ENCODE measurements at regions not wholly inside any gene's neighbourhood (a gene's known extent, or its start where the extent isn't known, plus 50 kb on each side); places are given as distances from the start of the nearest gene placed in this dataset.
"Not testable (repeated sequence)": the region's sequence is repeated elsewhere in the genome, so short reads cannot be mapped to it uniquely, and the experiment has no call there.

GRCh38 chr6:71766796-71767195 lies 119.6 kb upstream of the RIMS1 start:
- no peak for TF ChIP-seq CTCF (IDR thresholded peaks at IDR 0.05; ENCODE audit: low read depth, low read length)
- Histone ChIP-seq H3K36me3 (no peaks in the 10 kb centered on the region), H3K9me3 (ENCODE audit: severe bottlenecking) (no peaks in the 10 kb centered on the region), H3K27ac (no peak overlapping the region), H3K27me3 (ENCODE audit: insufficient read depth, low read depth, severe bottlenecking) (peaks cover 6% of the 10 kb centered on the region), H3K4me3 (ENCODE audit: low read depth, low read length) (no peak overlapping the region)
- DNase-seq, result no peak

DNA sequence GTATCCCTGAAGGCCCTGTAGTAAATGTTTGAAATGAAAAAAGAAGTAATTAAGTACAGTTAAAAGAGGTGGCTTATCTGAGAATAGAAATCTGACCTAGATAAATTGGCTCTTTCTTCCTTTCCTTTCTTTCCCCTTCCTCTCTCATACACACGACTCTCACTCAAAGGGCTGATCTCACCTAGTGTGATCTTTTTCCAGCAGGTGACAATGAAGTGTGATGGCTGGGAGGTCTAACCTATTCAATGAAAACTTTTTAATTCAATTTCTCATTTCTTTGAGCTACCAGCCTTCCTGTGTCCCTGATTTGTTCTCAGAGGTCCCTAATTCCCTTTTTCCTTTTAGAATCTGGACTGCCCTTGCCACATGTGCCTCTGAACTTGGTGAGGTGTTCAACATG lies 118.0 kb upstream of the RIMS1 start:
- TF ChIP-seq CTCF (IDR thresholded peaks at IDR 0.05; ENCODE audit: low read depth, low read length), result no peak
- DNase-seq, result no peak
- H3K4me3 ChIP-seq (ENCODE audit: low read depth, low read length), result no peak overlapping the region
- no peaks in the 10 kb centered on the region for H3K36me3 ChIP-seq
- H3K27ac ChIP-seq, result no peak overlapping the region
- no peaks in the 10 kb centered on the region for H3K9me3 ChIP-seq (ENCODE audit: severe bottlenecking)
- H3K27me3 ChIP-seq (ENCODE audit: insufficient read depth, low read depth, severe bottlenecking), result peaks cover 6% of the 10 kb centered on the region

- DNase-seq, result no peak
- H3K9me3 ChIP-seq (ENCODE audit: severe bottlenecking), result peaks cover 3% of the 10 kb centered on the region
- H3K27me3 ChIP-seq (ENCODE audit: insufficient read depth, low read depth, severe bottlenecking), result no peaks in the 10 kb centered on the region
- H3K36me3 ChIP-seq, result no peaks in the 10 kb centered on the region
- H3K27ac ChIP-seq, result no peak overlapping the region
- H3K4me3 ChIP-seq (ENCODE audit: low read depth, low read length), result no peak overlapping the region
- TF ChIP-seq CTCF (IDR thresholded peaks at IDR 0.05; ENCODE audit: low read depth, low read length), result no peak
Observed at GRCh38 chr6:71808865-71809264, 77.5 kb upstream of the RIMS1 start.

- Histone ChIP-seq H3K4me3 (ENCODE audit: low read depth, low read length) (no peak overlapping the region), H3K27ac (no peak overlapping the region), H3K27me3 (ENCODE audit: insufficient read depth, low read depth, severe bottlenecking) (no peaks in the 10 kb centered on the region), H3K9me3 (ENCODE audit: severe bottlenecking) (peaks cover 3% of the 10 kb centered on the region), H3K36me3 (no peaks in the 10 kb centered on the region)
- no peak for TF ChIP-seq CTCF (IDR thresholded peaks at IDR 0.05; ENCODE audit: low read depth, low read length)
- DNase-seq, result no peak
Observed at GRCh38 chr6:71810880-71811279, 75.5 kb upstream of the RIMS1 start.

DNA sequence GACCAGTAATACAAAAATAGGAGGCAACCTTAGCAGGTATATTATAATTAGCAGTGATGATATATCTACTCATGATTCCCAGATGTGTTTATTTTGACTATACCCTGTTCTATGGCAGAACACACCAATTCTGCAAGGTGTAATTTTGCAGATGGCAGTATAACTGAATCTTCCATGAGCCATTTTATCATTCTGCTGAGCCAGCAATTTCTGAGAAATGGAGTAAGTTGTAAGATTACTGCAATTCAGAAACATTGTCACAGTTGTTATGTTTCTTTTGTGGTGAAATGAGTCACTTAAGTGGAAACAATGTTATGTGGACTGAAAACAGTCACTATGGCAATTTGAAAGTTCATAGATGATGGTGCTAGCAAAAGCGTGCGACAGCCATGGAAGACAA lies 63.7 kb upstream of the RIMS1 start:
- no peaks in the 10 kb centered on the region for H3K27me3 ChIP-seq (ENCODE audit: insufficient read depth, low read depth, severe bottlenecking)
- no peak overlapping the region for H3K4me3 ChIP-seq (ENCODE audit: low read depth, low read length)
- no peaks in the 10 kb centered on the region for H3K9me3 ChIP-seq (ENCODE audit: severe bottlenecking)
- no peak for TF ChIP-seq CTCF (IDR thresholded peaks at IDR 0.05; ENCODE audit: low read depth, low read length)
- no peaks in the 10 kb centered on the region for H3K36me3 ChIP-seq
- no peak for DNase-seq
- H3K27ac ChIP-seq, result no peak overlapping the region

DNA sequence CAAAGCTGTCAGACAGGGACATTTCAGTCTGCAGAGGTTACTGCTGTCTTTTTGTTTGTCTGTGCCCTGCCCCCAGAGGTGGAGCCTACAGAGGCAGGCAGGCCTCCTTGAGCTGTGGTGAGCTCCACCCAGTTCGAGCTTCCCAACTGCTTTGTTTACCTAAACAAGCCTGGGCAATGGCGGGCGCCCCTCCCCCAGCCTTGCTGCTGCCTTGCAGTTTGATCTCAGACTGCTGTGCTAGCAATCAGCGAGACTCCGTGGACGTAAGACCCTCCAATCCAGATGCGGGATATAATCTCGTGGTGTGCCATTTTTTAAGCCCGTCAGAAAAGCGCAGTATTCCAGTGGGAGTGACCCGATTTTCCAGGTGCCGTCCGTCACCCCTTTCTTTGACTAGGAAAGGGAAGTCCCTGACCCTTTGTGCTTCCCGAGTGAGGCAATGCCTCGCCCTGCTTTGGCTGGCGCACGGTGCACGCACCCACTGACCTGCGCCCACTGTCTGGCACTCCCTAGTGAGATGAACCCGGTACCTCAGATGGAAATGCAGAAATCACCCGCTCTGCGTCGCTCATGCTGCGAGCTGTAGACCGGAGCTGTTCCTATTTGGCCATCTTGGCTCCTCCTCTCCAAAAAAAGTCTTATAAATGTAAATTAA lies 54.1 kb upstream of the RIMS1 start:
- not testable (repeated sequence) for H3K9me3 ChIP-seq (ENCODE audit: severe bottlenecking); DNase-seq; H3K27me3 ChIP-seq (ENCODE audit: insufficient read depth, low read depth, severe bottlenecking); H3K27ac ChIP-seq; H3K36me3 ChIP-seq; H3K4me3 ChIP-seq (ENCODE audit: low read depth, low read length)

Data from WERI-Rb-1 (cell line).